ENCODE measurements at regions not wholly inside any gene's neighbourhood (a gene's known extent, or its start where the extent isn't known, plus 50 kb on each side); places are given as distances from the start of the nearest gene placed in this dataset.

DNA sequence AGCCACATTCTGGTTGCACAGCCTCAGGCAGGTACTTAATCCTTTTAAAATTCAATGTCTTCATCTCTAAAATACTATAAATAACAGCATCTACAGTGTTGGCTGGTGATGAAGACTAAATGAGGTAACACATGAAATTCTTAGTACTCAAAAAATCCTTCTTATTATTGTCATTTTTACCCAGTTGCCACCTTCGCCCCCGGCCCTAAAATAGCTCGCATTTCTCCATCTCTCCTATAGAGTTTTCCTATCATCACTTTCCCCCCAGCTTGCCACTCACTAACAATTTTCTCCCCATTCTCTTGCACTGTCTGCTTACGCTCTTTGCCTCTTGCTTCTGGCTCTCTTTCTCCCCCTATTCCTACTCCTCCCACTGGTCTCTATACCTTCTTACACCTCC lies 59.9 kb upstream of the MARCHF10 start:
- BruUV-seq (replicated peaks) = no TSS peak
- CTCF ChIA-PET = no interaction called here
- TF ChIP-seq, protein P1, sequence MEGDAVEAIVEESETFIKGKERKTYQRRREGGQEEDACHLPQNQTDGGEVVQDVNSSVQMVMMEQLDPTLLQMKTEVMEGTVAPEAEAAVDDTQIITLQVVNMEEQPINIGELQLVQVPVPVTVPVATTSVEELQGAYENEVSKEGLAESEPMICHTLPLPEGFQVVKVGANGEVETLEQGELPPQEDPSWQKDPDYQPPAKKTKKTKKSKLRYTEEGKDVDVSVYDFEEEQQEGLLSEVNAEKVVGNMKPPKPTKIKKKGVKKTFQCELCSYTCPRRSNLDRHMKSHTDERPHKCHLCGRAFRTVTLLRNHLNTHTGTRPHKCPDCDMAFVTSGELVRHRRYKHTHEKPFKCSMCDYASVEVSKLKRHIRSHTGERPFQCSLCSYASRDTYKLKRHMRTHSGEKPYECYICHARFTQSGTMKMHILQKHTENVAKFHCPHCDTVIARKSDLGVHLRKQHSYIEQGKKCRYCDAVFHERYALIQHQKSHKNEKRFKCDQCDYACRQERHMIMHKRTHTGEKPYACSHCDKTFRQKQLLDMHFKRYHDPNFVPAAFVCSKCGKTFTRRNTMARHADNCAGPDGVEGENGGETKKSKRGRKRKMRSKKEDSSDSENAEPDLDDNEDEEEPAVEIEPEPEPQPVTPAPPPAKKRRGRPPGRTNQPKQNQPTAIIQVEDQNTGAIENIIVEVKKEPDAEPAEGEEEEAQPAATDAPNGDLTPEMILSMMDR (IDR thresholded peaks at IDR 0.05; ENCODE audit: unreplicated experiment) = no peak
- Mint-ChIP-seq H3K36me3 (ENCODE audit: insufficient read depth, unreplicated experiment) (no peaks in the 10 kb centered on the region), H3K4me1 (ENCODE audit: insufficient read depth, unreplicated experiment) (no peaks in the 10 kb centered on the region), H3K4me3 (ENCODE audit: unreplicated experiment) (no peak overlapping the region), H3K9me3 (ENCODE audit: unreplicated experiment) (no peaks in the 10 kb centered on the region), H3K27ac (ENCODE audit: low read depth, unreplicated experiment) (no peak overlapping the region), H3K27me3 (ENCODE audit: insufficient read depth, unreplicated experiment) (no peaks in the 10 kb centered on the region)
- intact Hi-C loops (cut with micrococcal nuclease) = no loop called here
- no peak for DNase-seq (ENCODE audit: unreplicated experiment)
- POLR2A ChIA-PET = interaction anchor here (0.8 kb wide), 1 partner anchor 146 kb away, joined by 3 read pairs; no protein-coding TSS in a partner anchor

GRCh38 chr17:62867303-62867702 lies 59.2 kb upstream of the MARCHF10 start:
- Mint-ChIP-seq H3K9me3 (ENCODE audit: unreplicated experiment) (no peaks in the 10 kb centered on the region), H3K36me3 (ENCODE audit: insufficient read depth, unreplicated experiment) (no peaks in the 10 kb centered on the region), H3K27me3 (ENCODE audit: insufficient read depth, unreplicated experiment) (no peaks in the 10 kb centered on the region), H3K27ac (ENCODE audit: low read depth, unreplicated experiment) (no peak overlapping the region), H3K4me3 (ENCODE audit: unreplicated experiment) (no peak overlapping the region), H3K4me1 (ENCODE audit: insufficient read depth, unreplicated experiment) (no peaks in the 10 kb centered on the region)
- no peak for DNase-seq (ENCODE audit: unreplicated experiment)
- TF ChIP-seq, protein P1 (IDR thresholded peaks at IDR 0.05; ENCODE audit: unreplicated experiment) = no peak
- ChIA-PET POLR2A (interaction anchor here (0.5 to 2.0 kb wide), 4 partner anchors 9 to 145 kb away, joined by 3 to 4 read pairs (median 3); no protein-coding TSS in a partner anchor), CTCF (interaction anchor here (1.2 kb wide), 1 partner anchor 88 kb away, joined by 6 read pairs; no protein-coding TSS in a partner anchor)
- intact Hi-C loops (cut with micrococcal nuclease) = no loop called here
- BruUV-seq (replicated peaks) = no TSS peak

DNA sequence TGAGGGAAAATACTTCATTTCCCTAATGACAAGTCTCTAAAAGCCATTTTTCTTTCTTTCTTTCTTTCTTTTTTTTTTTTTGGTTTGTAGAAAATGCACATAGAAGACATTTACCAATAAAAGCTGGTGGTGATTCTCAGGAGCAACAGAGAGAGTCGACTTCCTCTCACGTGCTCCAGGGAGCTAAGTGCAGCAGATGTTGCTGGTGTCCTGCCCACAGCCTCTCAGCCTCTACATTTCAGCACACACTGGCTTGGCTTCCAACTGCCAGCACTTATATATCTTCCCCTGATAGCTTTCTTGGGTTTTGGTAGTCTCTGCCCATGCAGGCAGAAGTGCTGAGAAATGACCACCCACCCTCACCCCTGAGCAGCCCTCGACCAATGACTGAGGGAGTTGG lies 58.4 kb upstream of the MARCHF10 start:
- H3K36me3 Mint-ChIP-seq (ENCODE audit: insufficient read depth, unreplicated experiment) = no peaks in the 10 kb centered on the region
- no peak overlapping the region for H3K4me3 Mint-ChIP-seq (ENCODE audit: unreplicated experiment)
- H3K9me3 Mint-ChIP-seq (ENCODE audit: unreplicated experiment) = no peaks in the 10 kb centered on the region
- no peaks in the 10 kb centered on the region for H3K4me1 Mint-ChIP-seq (ENCODE audit: insufficient read depth, unreplicated experiment)
- BruUV-seq (replicated peaks) = no TSS peak
- H3K27me3 Mint-ChIP-seq (ENCODE audit: insufficient read depth, unreplicated experiment) = no peaks in the 10 kb centered on the region
- no peak for DNase-seq (ENCODE audit: unreplicated experiment)
- ChIA-PET CTCF (interaction anchor here (0.5 to 1.2 kb wide), 2 partner anchors 87 to 145 kb away, joined by 3 to 6 read pairs; no protein-coding TSS in a partner anchor), POLR2A (interaction anchor here (2.0 kb wide), 1 partner anchor 10 kb away, joined by 4 read pairs; no protein-coding TSS in a partner anchor)
- TF ChIP-seq, protein P1 (IDR thresholded peaks at IDR 0.05; ENCODE audit: unreplicated experiment) = no peak
- no peak overlapping the region for H3K27ac Mint-ChIP-seq (ENCODE audit: low read depth, unreplicated experiment)
- intact Hi-C loops (cut with micrococcal nuclease) = no loop called here

GRCh38 chr17:62865586-62865985 lies 57.5 kb upstream of the MARCHF10 start:
- Mint-ChIP-seq H3K27me3 (ENCODE audit: insufficient read depth, unreplicated experiment) (no peaks in the 10 kb centered on the region), H3K27ac (ENCODE audit: low read depth, unreplicated experiment) (no peak overlapping the region), H3K4me1 (ENCODE audit: insufficient read depth, unreplicated experiment) (no peaks in the 10 kb centered on the region), H3K36me3 (ENCODE audit: insufficient read depth, unreplicated experiment) (no peaks in the 10 kb centered on the region), H3K9me3 (ENCODE audit: unreplicated experiment) (no peaks in the 10 kb centered on the region), H3K4me3 (ENCODE audit: unreplicated experiment) (no peak overlapping the region)
- CTCF ChIA-PET = interaction anchor here (0.9 kb wide), 1 partner anchor 10 kb away, joined by 3 read pairs; no protein-coding TSS in a partner anchor
- POLR2A ChIA-PET = interaction anchor here (2.0 kb wide), 1 partner anchor 10 kb away, joined by 4 read pairs; no protein-coding TSS in a partner anchor
- TF ChIP-seq, protein P1 (IDR thresholded peaks at IDR 0.05; ENCODE audit: unreplicated experiment) = no peak
- no TSS peak for BruUV-seq (replicated peaks)
- DNase-seq (ENCODE audit: unreplicated experiment) = no peak
- intact Hi-C loops (cut with micrococcal nuclease) = no loop called here

Data from MCF 10A (cell line).